H1 (cell line): ENCODE measurements at regions not wholly inside any gene's neighbourhood (a gene's known extent, or its start where the extent isn't known, plus 50 kb on each side); places are given as distances from the start of the nearest gene placed in this dataset.
A peak's percentile ranks its signal among the peaks of the same experiment; 100 is the strongest.
"Not testable (repeated sequence)": the region's sequence is repeated elsewhere in the genome, so short reads cannot be mapped to it uniquely, and the experiment has no call there.

Source experiments
- CTCF ChIA-PET: fragments of 300-600 bp; sonication (Branson Sonifier 250); formaldehyde crosslinking; loops from one replicate; lab custom pipeline; 2021; ENCODE audit not compliant: partially characterized antibody; lab: Charles Lee
- POLR2A ChIA-PET: fragments of 300-600 bp; sonication (Branson Sonifier 250); formaldehyde crosslinking; loops from one replicate; lab custom pipeline; 2021; ENCODE audit warnings: inconsistent platforms; ENCODE audit not compliant: partially characterized antibody; lab: Charles Lee
- DNase-seq, 2 experiments: peaks; one replicate each; pipeline versions ENCODE4 v3.0.0 to v3.0.0-alpha.2; 2010 to 2022; ENCODE audit warnings: low spot score in 2 of 2, low read depth in 1 of 2, mixed read lengths in 1 of 2
- FAIRE-seq: peaks from 2 replicates; lab custom pipeline; 2011; peaks lifted over from hg19 to GRCh38; lab: Jason Lieb, UNC
- H2AFZ ChIP-seq: 2 replicates; pipeline ENCODE4 v1.8.1; 2012; ENCODE audit warnings: low read length, inconsistent platforms
- H2AK5ac ChIP-seq: 2 replicates; pipeline ENCODE4 v1.6.1; 2013; ENCODE audit warnings: low read depth, low read length
- H2BK120ac ChIP-seq: replicated peaks from 2 replicates; pipeline ENCODE3; 2013; ENCODE audit warnings: low read depth, low read length, inconsistent platforms
- H2BK12ac ChIP-seq: 2 replicates; pipeline ENCODE4 v1.6.1; 2013; ENCODE audit warnings: low read depth, low read length
- H2BK15ac ChIP-seq: 2 replicates; pipeline ENCODE4 v1.6.1; 2013; ENCODE audit warnings: low read length
- H2BK20ac ChIP-seq: 2 replicates; pipeline ENCODE4 v1.6.1; 2013; ENCODE audit warnings: low read length
- H2BK5ac ChIP-seq: 2 replicates; pipeline ENCODE4 v1.6.1; 2013; ENCODE audit warnings: low read depth, low read length
- H3K14ac ChIP-seq: 2 replicates; pipeline ENCODE4 v1.6.1; 2013; ENCODE audit warnings: inconsistent platforms; ENCODE audit not compliant: insufficient read length
- H3K18ac ChIP-seq: 2 replicates; pipeline ENCODE4 v1.6.1; 2013; ENCODE audit warnings: low read length; ENCODE audit errors: extremely low read depth
- H3K23ac ChIP-seq: 2 replicates; pipeline ENCODE4 v1.6.1; 2013; ENCODE audit warnings: inconsistent platforms; ENCODE audit not compliant: insufficient read length
- H3K23me2 ChIP-seq: 2 replicates; pipeline ENCODE4 v1.6.1; 2013; ENCODE audit warnings: low read depth, low read length
- H3K27ac ChIP-seq: 2 replicates; pipeline ENCODE4 v1.6.1; 2011; ENCODE audit warnings: low read depth, low read length, inconsistent platforms
- H3K27me3 ChIP-seq, 4 experiments: replicated peaks in 1 of 4; 1 replicate in 1 of 4; 2 replicates in 3 of 4; pipeline versions ENCODE4 v1.6.1 to v1.8.1; 2011 to 2013; ENCODE audit warnings: low read length in 3 of 4, mild to moderate bottlenecking in 3 of 4, inconsistent platforms in 2 of 4, mixed read lengths in 2 of 4, moderate library complexity in 1 of 4; ENCODE audit not compliant: control insufficient read depth in 3 of 4, insufficient read depth in 3 of 4; ENCODE audit errors: extremely low read depth in 1 of 4
- H3K36me3 ChIP-seq, 4 experiments: 2 replicates each; pipeline versions ENCODE4 v1.6.1 to v1.8.1; 2011 to 2013; ENCODE audit warnings: mild to moderate bottlenecking in 4 of 4, low read length in 3 of 4, moderate library complexity in 2 of 4, control low read depth in 1 of 4, inconsistent platforms in 1 of 4; ENCODE audit not compliant: insufficient read depth in 4 of 4, control insufficient read depth in 2 of 4
- H3K4ac ChIP-seq: replicated peaks from 2 replicates; pipeline ENCODE3; 2013; ENCODE audit warnings: low read length, low read depth, mixed read lengths, inconsistent platforms; ENCODE audit not compliant: insufficient read length
- H3K4me1 ChIP-seq, 4 experiments: replicated peaks in 1 of 4; 1 replicate in 1 of 4; 2 replicates in 3 of 4; pipeline versions ENCODE4 v1.6.1 to v1.8.1; 2011 to 2013; ENCODE audit warnings: low read length in 3 of 4, inconsistent platforms in 2 of 4, mixed read lengths in 1 of 4; ENCODE audit not compliant: insufficient read depth in 4 of 4, control insufficient read depth in 3 of 4
- H3K4me2 ChIP-seq, 2 experiments: 2 replicates each; pipeline versions ENCODE4 v1.6.1 to v1.8.1; 2011 to 2013; ENCODE audit warnings: low read depth in 2 of 2, low read length in 2 of 2, control low read depth in 1 of 2, inconsistent platforms in 1 of 2, mild to moderate bottlenecking in 1 of 2; ENCODE audit not compliant: insufficient read depth in 1 of 2
- H3K4me3 ChIP-seq, 4 experiments: fragments of 200-600, 300-600 bp in 1 of 4; sonication (generic), shearing (Covaris generic), sonication (Bioruptor Twin) in 1 of 4; 2 replicates each; pipeline versions ENCODE4 v1.5.1 to v1.8.1; 2011 to 2016; ENCODE audit warnings: low read length in 4 of 4, low read depth in 3 of 4, control low read depth in 2 of 4, inconsistent platforms in 2 of 4, mild to moderate bottlenecking in 2 of 4, mixed read lengths in 1 of 4, moderate library complexity in 1 of 4; ENCODE audit not compliant: insufficient read depth in 2 of 4; ENCODE audit errors: extremely low read depth in 1 of 4
- H3K56ac ChIP-seq: replicated peaks from 2 replicates; pipeline ENCODE3; 2013; ENCODE audit warnings: low read depth, mild to moderate bottlenecking, mixed read lengths, low read length, inconsistent platforms; ENCODE audit not compliant: insufficient read length
- H3K79me1 ChIP-seq: 2 replicates; pipeline ENCODE4 v1.6.1; 2013; ENCODE audit warnings: low read depth, low read length, control low read depth
- H3K79me2 ChIP-seq, 2 experiments: 2 replicates each; pipeline versions ENCODE4 v1.6.1 to v1.8.1; 2012 to 2013; ENCODE audit warnings: low read length in 2 of 2, mild to moderate bottlenecking in 2 of 2, inconsistent platforms in 1 of 2; ENCODE audit not compliant: insufficient read depth in 2 of 2, control insufficient read depth in 1 of 2
- H3K9ac ChIP-seq, 4 experiments: replicated peaks in 1 of 4; 1 replicate in 1 of 4; 2 replicates in 3 of 4; pipeline versions ENCODE4 v1.6.1 to v1.8.1; 2011 to 2013; ENCODE audit warnings: low read depth in 3 of 4, low read length in 3 of 4, control low read depth in 2 of 4, mild to moderate bottlenecking in 2 of 4, moderate library complexity in 2 of 4, inconsistent platforms in 1 of 4; ENCODE audit errors: extremely low read depth in 1 of 4
- H3K9me3 ChIP-seq, 2 experiments: 2 replicates each; pipeline versions ENCODE4 v1.6.1 to v1.8.1; 2012 to 2013; ENCODE audit warnings: mild to moderate bottlenecking in 2 of 2, moderate library complexity in 2 of 2, control low read depth in 1 of 2, inconsistent platforms in 1 of 2, low read depth in 1 of 2, low read length in 1 of 2, mixed read lengths in 1 of 2; ENCODE audit not compliant: insufficient read depth in 2 of 2
- H4K20me1 ChIP-seq, 2 experiments: replicated peaks in 1 of 2; 2 replicates each; pipeline versions ENCODE3 to v1.8.1; 2011 to 2013; ENCODE audit warnings: inconsistent platforms in 2 of 2, low read length in 2 of 2, mild to moderate bottlenecking in 1 of 2; ENCODE audit not compliant: insufficient read depth in 2 of 2, control insufficient read depth in 1 of 2
- H4K5ac ChIP-seq: 2 replicates; pipeline ENCODE4 v1.6.1; 2013; ENCODE audit warnings: low read length, low read depth, mixed read lengths, inconsistent platforms; ENCODE audit not compliant: insufficient read length
- H4K8ac ChIP-seq: 2 replicates; pipeline ENCODE4 v1.8.0; 2013; ENCODE audit warnings: mild to moderate bottlenecking, moderate library complexity, low read length, inconsistent platforms; ENCODE audit not compliant: insufficient read depth; ENCODE audit errors: extremely low read depth
- H4K91ac ChIP-seq: replicated peaks from 2 replicates; pipeline ENCODE3; 2013; ENCODE audit warnings: low read length, mixed read lengths, inconsistent platforms; ENCODE audit not compliant: insufficient read length
- whole genome bisulfite sequencing, 2 experiments: shearing (Covaris generic) in 1 of 2; methylation state at CpG; one replicate each; pipeline versions ENCODE4 v1.1.6 to v1.1.7; 2013 to 2015; ENCODE audit warnings: low lambda C conversion rate in 2 of 2, mixed read lengths in 2 of 2, inconsistent platforms in 1 of 2, low coverage in 1 of 2, missing lambda C conversion rate in 1 of 2; ENCODE audit not compliant: insufficient replicate concordance in 2 of 2, insufficient coverage in 1 of 2, insufficient read length in 1 of 2; ENCODE audit errors: extremely low coverage in 1 of 2, missing lambda C conversion rate in 1 of 2; 5-methylcytosine and 5-hydroxymethylcytosine counted together

- H4K91ac ChIP-seq, H3K4ac ChIP-seq, H3K79me2 ChIP-seq, H3K4me2 ChIP-seq, H3K79me1 ChIP-seq, H3K9me3 ChIP-seq, FAIRE-seq, H3K4me3 ChIP-seq, H2AK5ac ChIP-seq, H4K8ac ChIP-seq, H3K56ac ChIP-seq, H4K5ac ChIP-seq, H4K20me1 ChIP-seq, H2BK5ac ChIP-seq, H3K23ac ChIP-seq, H2BK15ac ChIP-seq, H3K36me3 ChIP-seq, DNase-seq, H3K27me3 ChIP-seq, H3K27ac ChIP-seq, H3K14ac ChIP-seq, H3K9ac ChIP-seq, H3K23me2 ChIP-seq, H2BK120ac ChIP-seq: not testable (repeated sequence)
- WGBS, 2 experiments = 92% methylated on average over 11 of the region's 11 CpGs; no CpG with 5 or more reads in 1 of the 2 experiments
- CTCF ChIA-PET = interaction anchor here (1.0 to 3.8 kb wide), 2 partner anchors 13 to 16 kb away, joined by 3 to 22 read pairs; no protein-coding TSS in a partner anchor
- Histone ChIP-seq H2BK20ac (0 out of 2 replicates have a peak overlapping the region, but pooled peaks have one; percentile 6), H3K4me1 (peaks cover 8 to 18% (median 11%) of the 10 kb centered on the region in 4 experiments), H2BK12ac (0 out of 2 replicates have a peak overlapping the region, but pooled peaks have one; percentile 22), H3K18ac (peak overlapping the region; percentile 85; the same call in 1 of the 2 replicates), H2AFZ (0 out of 2 replicates have a peak overlapping the region, but pooled peaks have one; percentile 57)
- POLR2A ChIA-PET = interaction anchor here (1.7 kb wide), 1 partner anchor 9 kb away, joined by 4 read pairs; no protein-coding TSS in a partner anchor
Observed at GRCh38 chr15:26244782-26245181, 381.7 kb upstream of the ATP10A start.
